ENCODE measurements at regions not wholly inside any gene's neighbourhood (a gene's known extent, or its start where the extent isn't known, plus 50 kb on each side); places are given as distances from the start of the nearest gene placed in this dataset.

GRCh38 chr13:74904556-74904955 lies 577.4 kb downstream of the TBC1D4 start:
- TF ChIP-seq CTCF (conservative IDR thresholded peaks at IDR 0.05), result no peak
- H3K27ac ChIP-seq, result no peak overlapping the region

DNA sequence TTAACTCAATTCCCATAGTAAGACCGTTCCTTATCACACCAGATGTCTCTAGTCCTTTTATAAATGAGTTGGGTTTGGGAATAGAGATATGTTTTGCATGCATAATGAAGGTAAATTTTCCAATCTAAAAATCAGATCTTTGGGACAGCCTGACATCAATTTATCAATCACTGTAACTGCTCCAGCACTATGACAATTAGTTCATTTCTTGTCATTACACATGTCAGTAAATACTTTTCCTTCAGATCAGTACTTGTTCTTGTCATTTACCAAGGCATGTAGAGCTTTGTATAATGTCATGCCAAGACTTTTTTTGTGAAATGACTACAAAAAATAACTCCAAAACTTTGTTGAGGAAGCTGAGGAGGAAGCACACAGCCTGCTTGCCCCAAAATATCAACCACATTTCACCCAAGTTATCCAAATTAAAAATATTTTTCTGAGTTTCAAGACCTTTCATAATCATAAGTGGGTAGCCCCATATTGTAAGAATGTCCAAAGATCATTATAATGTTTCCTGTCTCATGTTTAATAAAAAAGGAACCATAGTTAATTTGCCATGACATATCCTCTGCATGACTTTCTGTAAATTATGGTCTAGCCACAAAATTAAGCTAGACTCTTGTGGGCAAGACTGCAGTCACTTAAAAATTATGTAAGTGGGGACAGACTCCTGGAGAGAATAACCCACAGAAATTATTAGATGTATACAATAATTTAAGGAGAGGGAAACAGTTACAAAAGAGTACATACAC lies 586.8 kb downstream of the TBC1D4 start:
- no peak for TF ChIP-seq CTCF (conservative IDR thresholded peaks at IDR 0.05)

GRCh38 chr13:74892096-74892495 lies 589.9 kb downstream of the TBC1D4 start:
- H3K27ac ChIP-seq, result peak overlapping the region; percentile 52
- TF ChIP-seq CTCF (conservative IDR thresholded peaks at IDR 0.05), result no peak

More for the DNA sequence above, 586.8 kb downstream of the TBC1D4 start:
- no peak overlapping the region for H3K27ac ChIP-seq

GRCh38 chr13:74891610-74892009 lies 590.4 kb downstream of the TBC1D4 start:
- peak overlapping the region; percentile 52 for H3K27ac ChIP-seq
- no peak for TF ChIP-seq CTCF (conservative IDR thresholded peaks at IDR 0.05)

DNA sequence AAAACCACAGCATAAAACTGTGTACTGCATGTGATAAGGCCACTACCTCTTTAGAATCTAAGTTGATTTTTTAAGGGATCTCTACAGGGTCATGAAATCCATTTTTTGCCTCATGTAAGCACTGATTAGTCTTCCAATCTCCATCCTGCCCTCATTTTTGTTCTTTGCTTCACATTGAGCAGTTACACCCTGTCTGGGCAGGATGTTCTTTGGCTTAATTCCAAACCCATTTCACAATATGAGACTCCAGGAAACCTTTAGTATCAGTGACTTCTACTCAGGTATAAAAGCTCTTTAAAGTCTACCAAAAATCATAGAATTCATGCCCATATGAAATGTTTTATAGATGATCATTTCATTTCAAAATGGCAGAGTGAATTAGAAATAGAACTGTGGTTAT lies 592.6 kb downstream of the TBC1D4 start:
- no peak for TF ChIP-seq CTCF (conservative IDR thresholded peaks at IDR 0.05)
- H3K27ac ChIP-seq, result no peak overlapping the region

- no peak overlapping the region for H3K27ac ChIP-seq
- TF ChIP-seq CTCF (conservative IDR thresholded peaks at IDR 0.05), result no peak
These were observed 595.5 kb downstream of the TBC1D4 start for GRCh38 chr13:74886502-74886901.

GRCh38 chr13:74883834-74884233 lies 598.1 kb downstream of the TBC1D4 start:
- H3K27ac ChIP-seq, result no peak overlapping the region
- no peak; the same call in 1 of the 2 replicates for TF ChIP-seq CTCF (conservative IDR thresholded peaks at IDR 0.05)
